ENCODE measurements at regions not wholly inside any gene's neighbourhood (a gene's known extent, or its start where the extent isn't known, plus 50 kb on each side); places are given as distances from the start of the nearest gene placed in this dataset.

DNA sequence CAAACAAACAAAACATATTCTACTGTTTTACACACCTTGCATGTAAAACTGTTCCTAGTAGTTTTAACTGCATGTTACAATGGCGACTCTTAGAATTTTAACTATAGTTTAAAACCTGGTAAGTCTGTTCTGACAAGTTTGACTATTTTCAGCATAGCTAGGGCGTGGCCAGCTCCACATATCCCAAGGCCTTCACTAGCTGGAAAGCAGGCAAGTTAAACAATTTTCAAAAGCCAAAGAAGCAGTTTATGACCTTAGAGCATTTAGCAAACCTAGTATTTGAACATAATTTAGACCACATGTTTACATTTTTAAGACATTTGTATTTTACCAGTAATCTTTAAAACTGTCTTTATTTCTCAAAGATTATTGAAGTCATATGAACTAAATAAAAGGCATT is 402.8 kb upstream of the SYT4 start:
- no peak for TF ChIP-seq EZH2 (IDR thresholded peaks at IDR 0.05; ENCODE audit: insufficient read depth, low read length)
- TF ChIP-seq, protein P1, sequence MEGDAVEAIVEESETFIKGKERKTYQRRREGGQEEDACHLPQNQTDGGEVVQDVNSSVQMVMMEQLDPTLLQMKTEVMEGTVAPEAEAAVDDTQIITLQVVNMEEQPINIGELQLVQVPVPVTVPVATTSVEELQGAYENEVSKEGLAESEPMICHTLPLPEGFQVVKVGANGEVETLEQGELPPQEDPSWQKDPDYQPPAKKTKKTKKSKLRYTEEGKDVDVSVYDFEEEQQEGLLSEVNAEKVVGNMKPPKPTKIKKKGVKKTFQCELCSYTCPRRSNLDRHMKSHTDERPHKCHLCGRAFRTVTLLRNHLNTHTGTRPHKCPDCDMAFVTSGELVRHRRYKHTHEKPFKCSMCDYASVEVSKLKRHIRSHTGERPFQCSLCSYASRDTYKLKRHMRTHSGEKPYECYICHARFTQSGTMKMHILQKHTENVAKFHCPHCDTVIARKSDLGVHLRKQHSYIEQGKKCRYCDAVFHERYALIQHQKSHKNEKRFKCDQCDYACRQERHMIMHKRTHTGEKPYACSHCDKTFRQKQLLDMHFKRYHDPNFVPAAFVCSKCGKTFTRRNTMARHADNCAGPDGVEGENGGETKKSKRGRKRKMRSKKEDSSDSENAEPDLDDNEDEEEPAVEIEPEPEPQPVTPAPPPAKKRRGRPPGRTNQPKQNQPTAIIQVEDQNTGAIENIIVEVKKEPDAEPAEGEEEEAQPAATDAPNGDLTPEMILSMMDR (IDR thresholded peaks at IDR 0.05; ENCODE audit: insufficient read depth, low read depth, low read length): no peak
